A673 (cell line): ENCODE measurements at regions not wholly inside any gene's neighbourhood (a gene's known extent, or its start where the extent isn't known, plus 50 kb on each side); places are given as distances from the start of the nearest gene placed in this dataset.

ENCODE experiments used
- EZH2 ChIP-seq: fragments of 200-600 bp; sonication (generic); IDR thresholded peaks from 2 replicates; pipeline ENCODE4 v1.6.1; 2017; ENCODE audit warnings: borderline replicate concordance, low read depth, mild to moderate bottlenecking, mixed read lengths, antibody characterized with exemption, low read length; ENCODE audit not compliant: poor library complexity, severe bottlenecking
- TF ChIP-seq, protein P1 (sequence below): fragments of 300-800, 200-600 bp; sonication (generic); conservative IDR thresholded peaks from 2 replicates; pipeline ENCODE4 v1.5.1; 2017; ENCODE audit warnings: low read depth, mild to moderate bottlenecking, antibody characterized with exemption, low read length, moderate library complexity, mixed read lengths

DNA sequence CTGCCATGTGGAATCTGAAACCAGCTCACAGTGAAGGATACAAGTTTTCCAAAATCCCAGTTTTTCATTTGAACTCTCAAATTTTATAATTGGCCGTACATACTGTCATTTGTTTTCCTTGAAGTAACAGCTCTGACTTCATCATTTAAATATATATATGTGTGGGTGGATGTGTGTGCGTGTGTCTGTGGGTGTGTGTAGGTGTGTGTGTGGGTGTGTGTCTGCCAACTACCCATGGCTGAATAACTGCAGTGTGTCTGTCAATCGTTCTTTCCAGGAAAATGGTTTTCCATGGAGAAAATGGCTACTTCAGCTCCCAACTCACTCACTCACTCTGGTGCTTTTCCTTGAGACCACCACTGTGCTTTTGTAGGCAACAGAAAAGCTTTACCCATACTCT lies 169.0 kb downstream of the PLPP3 start:
- TF ChIP-seq EZH2: no peak
- TF ChIP-seq, protein P1, sequence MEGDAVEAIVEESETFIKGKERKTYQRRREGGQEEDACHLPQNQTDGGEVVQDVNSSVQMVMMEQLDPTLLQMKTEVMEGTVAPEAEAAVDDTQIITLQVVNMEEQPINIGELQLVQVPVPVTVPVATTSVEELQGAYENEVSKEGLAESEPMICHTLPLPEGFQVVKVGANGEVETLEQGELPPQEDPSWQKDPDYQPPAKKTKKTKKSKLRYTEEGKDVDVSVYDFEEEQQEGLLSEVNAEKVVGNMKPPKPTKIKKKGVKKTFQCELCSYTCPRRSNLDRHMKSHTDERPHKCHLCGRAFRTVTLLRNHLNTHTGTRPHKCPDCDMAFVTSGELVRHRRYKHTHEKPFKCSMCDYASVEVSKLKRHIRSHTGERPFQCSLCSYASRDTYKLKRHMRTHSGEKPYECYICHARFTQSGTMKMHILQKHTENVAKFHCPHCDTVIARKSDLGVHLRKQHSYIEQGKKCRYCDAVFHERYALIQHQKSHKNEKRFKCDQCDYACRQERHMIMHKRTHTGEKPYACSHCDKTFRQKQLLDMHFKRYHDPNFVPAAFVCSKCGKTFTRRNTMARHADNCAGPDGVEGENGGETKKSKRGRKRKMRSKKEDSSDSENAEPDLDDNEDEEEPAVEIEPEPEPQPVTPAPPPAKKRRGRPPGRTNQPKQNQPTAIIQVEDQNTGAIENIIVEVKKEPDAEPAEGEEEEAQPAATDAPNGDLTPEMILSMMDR: no peak
